Neutrophil (primary cell): ENCODE measurements at regions not wholly inside any gene's neighbourhood (a gene's known extent, or its start where the extent isn't known, plus 50 kb on each side); places are given as distances from the start of the nearest gene placed in this dataset.

ENCODE experiments used
- H3K27ac ChIP-seq: fragments of 200-600 bp; sonication (generic); 2 replicates; pipeline ENCODE4 v1.5.1; 2016; ENCODE audit warnings: mild to moderate bottlenecking, moderate library complexity
- H3K27me3 ChIP-seq: fragments of 200-600 bp; sonication (generic); 2 replicates; pipeline ENCODE4 v1.6.0; 2016; ENCODE audit warnings: mild to moderate bottlenecking
- H3K36me3 ChIP-seq: fragments of 200-600 bp; sonication (generic); 2 replicates; pipeline ENCODE4 v1.5.1; 2017
- H3K4me1 ChIP-seq, 2 experiments: fragments of 200-600 bp in 1 of 2; sonication (generic) in 1 of 2; 1 replicate in 1 of 2; 2 replicates in 1 of 2; pipeline versions ENCODE4 v1.5.1 to v1.6.1; 2013 to 2016; ENCODE audit warnings: low read depth in 1 of 2, low read length in 1 of 2, mild to moderate bottlenecking in 1 of 2, moderate library complexity in 1 of 2; ENCODE audit not compliant: control insufficient read depth in 1 of 2, insufficient read depth in 1 of 2
- H3K4me3 ChIP-seq, 2 experiments: fragments of 200-600 bp in 1 of 2; sonication (generic) in 1 of 2; 1 replicate in 1 of 2; 2 replicates in 1 of 2; pipeline ENCODE4 v1.5.1; 2013 to 2016; ENCODE audit warnings: low read depth in 1 of 2, low read length in 1 of 2, mild to moderate bottlenecking in 1 of 2, moderate library complexity in 1 of 2
- H3K9me3 ChIP-seq: fragments of 200-600 bp; sonication (generic); 2 replicates; pipeline ENCODE4 v1.5.1; 2016
- TF ChIP-seq, protein P1 (sequence below): fragments of 200-600 bp; sonication (generic); IDR thresholded peaks from 2 replicates; pipeline ENCODE4 v1.5.1; 2016; ENCODE audit warnings: antibody characterized with exemption

DNA sequence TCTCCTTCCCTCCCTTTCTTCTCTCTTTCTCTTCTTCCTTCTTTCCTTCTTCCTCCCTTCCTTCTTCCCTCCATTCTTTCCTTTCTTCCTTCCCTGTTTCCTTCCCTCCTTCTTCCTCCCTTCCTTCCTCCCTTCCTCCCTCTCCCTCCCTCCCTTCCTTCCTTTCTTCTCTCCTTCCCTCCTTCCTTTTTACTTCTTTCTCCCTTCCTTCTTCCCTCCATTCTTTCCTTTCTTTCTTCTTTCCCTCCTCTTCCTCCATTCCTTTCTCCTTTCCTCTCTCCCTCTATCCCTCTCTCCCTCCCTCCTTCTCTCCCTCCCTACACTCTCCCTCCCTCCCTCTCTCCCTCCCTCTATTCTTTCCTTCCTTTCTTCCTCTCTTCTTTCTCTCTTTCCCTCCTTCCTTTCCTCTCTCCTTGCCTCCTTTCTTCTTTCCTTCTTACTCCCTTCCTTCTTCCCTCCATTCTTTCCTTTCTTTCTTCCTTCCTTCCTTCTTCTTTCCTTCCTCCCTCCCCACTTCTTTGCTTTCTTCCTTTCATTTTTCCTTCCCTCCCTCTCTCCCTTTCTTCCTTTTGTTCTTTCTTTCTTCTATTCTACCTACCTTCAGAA lies 200.4 kb upstream of the SSTR4 start:
- Histone ChIP-seq H3K36me3 (no peaks in the 10 kb centered on the region), H3K27ac (no peak overlapping the region), H3K4me1 (no peaks in the 10 kb centered on the region), H3K27me3 (no peaks in the 10 kb centered on the region), H3K4me3 (no peak overlapping the region), H3K9me3 (no peaks in the 10 kb centered on the region)
- TF ChIP-seq, protein P1, sequence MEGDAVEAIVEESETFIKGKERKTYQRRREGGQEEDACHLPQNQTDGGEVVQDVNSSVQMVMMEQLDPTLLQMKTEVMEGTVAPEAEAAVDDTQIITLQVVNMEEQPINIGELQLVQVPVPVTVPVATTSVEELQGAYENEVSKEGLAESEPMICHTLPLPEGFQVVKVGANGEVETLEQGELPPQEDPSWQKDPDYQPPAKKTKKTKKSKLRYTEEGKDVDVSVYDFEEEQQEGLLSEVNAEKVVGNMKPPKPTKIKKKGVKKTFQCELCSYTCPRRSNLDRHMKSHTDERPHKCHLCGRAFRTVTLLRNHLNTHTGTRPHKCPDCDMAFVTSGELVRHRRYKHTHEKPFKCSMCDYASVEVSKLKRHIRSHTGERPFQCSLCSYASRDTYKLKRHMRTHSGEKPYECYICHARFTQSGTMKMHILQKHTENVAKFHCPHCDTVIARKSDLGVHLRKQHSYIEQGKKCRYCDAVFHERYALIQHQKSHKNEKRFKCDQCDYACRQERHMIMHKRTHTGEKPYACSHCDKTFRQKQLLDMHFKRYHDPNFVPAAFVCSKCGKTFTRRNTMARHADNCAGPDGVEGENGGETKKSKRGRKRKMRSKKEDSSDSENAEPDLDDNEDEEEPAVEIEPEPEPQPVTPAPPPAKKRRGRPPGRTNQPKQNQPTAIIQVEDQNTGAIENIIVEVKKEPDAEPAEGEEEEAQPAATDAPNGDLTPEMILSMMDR: no peak

DNA sequence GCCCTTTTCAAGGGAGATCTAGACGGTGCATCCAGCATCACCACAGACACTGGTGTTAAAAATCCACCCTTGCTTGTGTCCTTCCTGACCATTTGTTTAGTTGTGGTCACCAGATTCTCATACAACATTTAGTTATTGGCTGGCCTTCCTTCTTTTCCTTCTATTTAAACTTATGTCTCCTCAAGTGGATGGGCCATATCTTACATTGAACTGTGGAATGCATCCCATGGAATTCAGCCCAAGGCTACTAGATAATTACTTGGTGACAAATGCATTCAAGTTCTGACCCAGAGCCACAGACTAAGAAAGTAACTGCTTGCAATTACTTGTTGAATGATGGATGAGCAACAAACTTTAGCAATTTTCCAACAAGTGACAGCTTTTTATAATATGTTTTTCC lies 198.9 kb upstream of the SSTR4 start:
- no peaks in the 10 kb centered on the region for H3K36me3 ChIP-seq
- H3K4me1 ChIP-seq: no peaks in the 10 kb centered on the region
- no peak overlapping the region for H3K4me3 ChIP-seq
- TF ChIP-seq, protein P1: no peak
- no peaks in the 10 kb centered on the region for H3K9me3 ChIP-seq
- no peaks in the 10 kb centered on the region for H3K27me3 ChIP-seq
- no peak overlapping the region for H3K27ac ChIP-seq

DNA sequence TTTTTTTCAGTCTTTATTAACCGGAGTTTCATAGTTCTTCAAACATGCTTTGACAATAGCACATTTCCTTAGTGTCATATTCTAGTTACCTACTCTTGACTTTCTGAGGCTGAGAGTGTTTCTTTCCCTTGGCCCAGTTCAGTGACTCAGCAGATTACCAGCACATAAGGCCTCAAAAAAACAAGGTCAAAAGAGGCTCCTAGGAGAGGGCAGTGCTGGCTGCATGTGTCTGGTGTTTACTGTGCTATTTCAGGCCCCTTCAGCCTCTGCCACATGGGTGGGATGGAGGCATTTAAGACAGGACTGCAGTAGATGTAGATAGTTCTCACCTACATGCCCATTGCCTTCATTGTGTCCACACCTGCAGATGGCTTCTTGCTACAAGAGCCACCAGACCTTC lies 198.2 kb upstream of the SSTR4 start:
- Histone ChIP-seq H3K27me3 (no peaks in the 10 kb centered on the region), H3K36me3 (no peaks in the 10 kb centered on the region), H3K9me3 (no peaks in the 10 kb centered on the region), H3K4me1 (no peaks in the 10 kb centered on the region), H3K27ac (no peak overlapping the region), H3K4me3 (no peak overlapping the region)
- TF ChIP-seq, protein P1: no peak

DNA sequence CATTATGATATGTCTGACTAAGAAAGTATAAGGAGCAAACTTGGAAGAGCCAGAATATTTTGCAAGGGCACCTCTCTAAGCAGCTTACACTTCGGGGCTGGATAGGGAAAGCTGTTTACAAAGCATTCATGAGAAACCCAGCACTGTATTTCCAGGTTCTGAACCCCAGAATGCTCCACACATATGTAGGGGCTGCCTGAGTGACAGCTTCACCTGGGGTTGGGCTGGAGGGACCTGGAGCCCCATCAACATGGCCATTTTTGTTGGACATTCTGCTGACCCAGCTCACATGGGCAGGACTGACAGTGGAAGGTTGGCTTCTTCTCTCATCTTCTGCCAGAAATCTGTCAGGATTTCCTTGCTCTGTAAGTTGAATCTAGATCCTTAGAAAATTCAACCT lies 197.1 kb upstream of the SSTR4 start:
- Histone ChIP-seq H3K4me1 (no peaks in the 10 kb centered on the region), H3K9me3 (no peaks in the 10 kb centered on the region), H3K4me3 (no peak overlapping the region), H3K27me3 (no peaks in the 10 kb centered on the region), H3K27ac (no peak overlapping the region), H3K36me3 (no peaks in the 10 kb centered on the region)
- TF ChIP-seq, protein P1: no peak

DNA sequence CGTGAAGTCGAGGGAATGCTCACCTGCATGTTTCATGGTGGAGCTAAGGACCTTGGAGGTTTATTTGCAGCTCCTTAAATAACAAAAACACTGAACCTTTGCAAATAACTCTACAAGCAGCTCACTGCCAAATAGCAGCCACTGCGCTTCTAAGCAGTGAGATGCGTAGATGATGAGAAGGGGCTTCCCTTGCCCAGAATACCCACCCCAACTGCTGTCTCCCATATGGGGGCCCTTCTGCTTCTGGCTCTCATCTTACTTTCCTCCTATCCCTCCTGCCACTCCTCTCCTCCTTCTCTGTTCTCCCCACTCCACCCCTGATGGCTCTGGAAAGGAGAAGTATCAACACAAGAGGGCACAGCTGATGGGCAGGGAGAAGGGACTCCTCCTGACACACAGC lies 193.3 kb upstream of the SSTR4 start:
- H3K36me3 ChIP-seq: no peaks in the 10 kb centered on the region
- no peak overlapping the region for H3K4me3 ChIP-seq
- no peaks in the 10 kb centered on the region for H3K9me3 ChIP-seq
- TF ChIP-seq, protein P1: no peak
- H3K27ac ChIP-seq: no peak overlapping the region
- H3K4me1 ChIP-seq: no peaks in the 10 kb centered on the region
- H3K27me3 ChIP-seq: no peaks in the 10 kb centered on the region

DNA sequence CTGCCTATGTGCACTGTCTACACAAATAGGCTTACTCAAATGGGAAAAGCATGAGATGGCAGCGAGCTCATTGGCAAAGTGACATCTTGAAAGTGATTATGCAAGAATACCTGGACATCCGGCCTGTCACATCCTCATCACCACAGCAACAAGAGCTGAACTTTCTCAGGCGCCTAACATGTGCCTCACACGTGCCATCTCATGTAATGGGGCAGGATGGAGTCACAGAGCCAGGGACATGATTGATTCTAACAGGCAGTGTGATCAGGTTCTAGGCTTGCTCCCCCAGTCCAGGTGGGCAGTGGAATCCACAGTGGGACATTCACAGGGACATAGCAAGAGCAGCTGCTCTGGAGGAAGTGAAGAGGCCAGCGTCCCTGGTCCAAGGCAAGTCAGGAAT lies 192.3 kb upstream of the SSTR4 start:
- no peaks in the 10 kb centered on the region for H3K4me1 ChIP-seq
- TF ChIP-seq, protein P1: no peak
- H3K4me3 ChIP-seq: no peak overlapping the region
- no peaks in the 10 kb centered on the region for H3K9me3 ChIP-seq
- no peak overlapping the region for H3K27ac ChIP-seq
- no peaks in the 10 kb centered on the region for H3K27me3 ChIP-seq
- no peaks in the 10 kb centered on the region for H3K36me3 ChIP-seq
